SK-N-SH (cell line): ENCODE measurements at regions not wholly inside any gene's neighbourhood (a gene's known extent, or its start where the extent isn't known, plus 50 kb on each side); places are given as distances from the start of the nearest gene placed in this dataset.

Experiments used
- CTCF ChIA-PET: fragments of 300-600, 350-600 bp; formaldehyde crosslinking; extraction: SDS; loops from one replicate; lab custom pipeline; 2021; lab: Yijun Ruan, JAX
- POLR2A ChIA-PET: fragments of 350-600 bp; sonication (Branson Sonifier 250); formaldehyde crosslinking; extraction: SDS; loops from one replicate; lab custom pipeline; 2020; ENCODE audit warnings: antibody characterized with exemption, inconsistent platforms; lab: Yijun Ruan, JAX
- DNase-seq: peaks from one replicate; pipeline ENCODE4 v3.0.0; 2012
- H2AFZ ChIP-seq: fragments of 200-600 bp; sonication (generic); 2 replicates; pipeline ENCODE4 v1.8.1; 2016; ENCODE audit warnings: antibody characterized with exemption, mild to moderate bottlenecking, low read depth
- H3F3A ChIP-seq: fragments of 200-600 bp; sonication (generic); replicated peaks from 2 replicates; pipeline ENCODE3; 2016; ENCODE audit warnings: antibody characterized with exemption, mild to moderate bottlenecking; ENCODE audit not compliant: insufficient read depth
- H3K27ac ChIP-seq, 2 experiments: fragments of 200-500 bp in 1 of 2; fragments of 200-600 bp in 1 of 2; sonication (Bioruptor generic) in 1 of 2; sonication (generic), shearing (Covaris generic) in 1 of 2; 2 replicates each; pipeline versions ENCODE4 v1.5.1 to v1.6.1; 2014 to 2016; ENCODE audit warnings: low read depth in 2 of 2, inconsistent platforms in 1 of 2, low read length in 1 of 2, mild to moderate bottlenecking in 1 of 2, mixed read lengths in 1 of 2
- H3K27me3 ChIP-seq: fragments of 200-600 bp; sonication (generic), shearing (Covaris generic); 2 replicates; pipeline ENCODE4 v1.6.1; 2016; ENCODE audit warnings: mixed run types; ENCODE audit not compliant: insufficient read depth
- H3K36me3 ChIP-seq, 2 experiments: fragments of 200-500 bp in 1 of 2; fragments of 200-600 bp in 1 of 2; sonication (Bioruptor generic) in 1 of 2; sonication (generic) in 1 of 2; replicated peaks in 1 of 2; 2 replicates each; pipeline versions ENCODE3 to v1.5.1; 2014 to 2016; ENCODE audit warnings: low read length in 1 of 2, mild to moderate bottlenecking in 1 of 2; ENCODE audit not compliant: insufficient read depth in 2 of 2, control insufficient read depth in 1 of 2
- H3K4me1 ChIP-seq, 2 experiments: fragments of 200-500 bp in 1 of 2; fragments of 200-600 bp in 1 of 2; sonication (Bioruptor generic) in 1 of 2; sonication (generic), shearing (Covaris generic) in 1 of 2; 2 replicates each; pipeline versions ENCODE4 v1.5.1 to v1.6.1; 2014 to 2016; ENCODE audit warnings: low read depth in 1 of 2, low read length in 1 of 2, mixed run types in 1 of 2; ENCODE audit not compliant: insufficient read depth in 2 of 2, control insufficient read depth in 1 of 2
- H3K4me2 ChIP-seq: fragments of 200-600 bp; sonication (generic), shearing (Covaris generic); 2 replicates; pipeline ENCODE4 v1.6.1; 2017; ENCODE audit warnings: mixed run types
- H3K4me3 ChIP-seq, 2 experiments: fragments of 200-500 bp in 1 of 2; fragments of 200-600 bp in 1 of 2; sonication (Bioruptor generic) in 1 of 2; sonication (generic), shearing (Covaris generic) in 1 of 2; 2 replicates each; pipeline versions ENCODE4 v1.5.1 to v1.8.1; 2014 to 2016; ENCODE audit warnings: low read depth in 2 of 2, inconsistent platforms in 1 of 2, low read length in 1 of 2, mild to moderate bottlenecking in 1 of 2, mixed read lengths in 1 of 2, moderate library complexity in 1 of 2
- H3K79me2 ChIP-seq: fragments of 200-600 bp; sonication (generic); 2 replicates; pipeline ENCODE4 v1.8.1; 2017; ENCODE audit warnings: mild to moderate bottlenecking; ENCODE audit not compliant: insufficient read depth
- H3K9ac ChIP-seq: fragments of 200-600 bp; sonication (generic); 2 replicates; pipeline ENCODE4 v1.6.1; 2017; ENCODE audit warnings: mixed run types
- H3K9me2 ChIP-seq: fragments of 200-600 bp; sonication (generic); 2 replicates; pipeline ENCODE4 v1.6.1; 2017; ENCODE audit warnings: mixed run types
- H3K9me3 ChIP-seq: fragments of 200-600 bp; sonication (generic); 2 replicates; pipeline ENCODE4 v1.6.1; 2017; ENCODE audit warnings: mixed run types, mild to moderate bottlenecking, moderate library complexity
- H4K20me1 ChIP-seq: fragments of 200-600 bp; sonication (generic); 2 replicates; pipeline ENCODE4 v1.6.1; 2017; ENCODE audit warnings: mild to moderate bottlenecking, mixed run types; ENCODE audit not compliant: insufficient read depth
- CHD2 ChIP-seq: fragments of 150-350 bp; IDR thresholded peaks from 2 replicates; pipeline ENCODE4 v1.6.1; 2018; ENCODE audit warnings: low read length; ENCODE audit not compliant: partially characterized antibody
- CTCF ChIP-seq: fragments of 200-600 bp; sonication (generic); IDR thresholded peaks from 2 replicates; pipeline ENCODE4 v1.6.1; 2017; ENCODE audit warnings: antibody characterized with exemption, mild to moderate bottlenecking, moderate library complexity
- EZH2phosphoT487 ChIP-seq: fragments of 200-600 bp; sonication (generic); IDR thresholded peaks from 2 replicates; pipeline ENCODE4 v1.6.1; 2017; ENCODE audit warnings: low read depth, mixed run types, mild to moderate bottlenecking, antibody characterized with exemption, moderate library complexity, borderline replicate concordance
- FOSL2 ChIP-seq: IDR thresholded peaks from 2 replicates; pipeline ENCODE4 v1.4.0; 2012; ENCODE audit warnings: low read depth, mild to moderate bottlenecking, moderate library complexity, borderline replicate concordance
- GABPA ChIP-seq: IDR thresholded peaks from 2 replicates; pipeline ENCODE4 v1.4.0; 2012; ENCODE audit warnings: low read depth, mild to moderate bottlenecking
- GATA2 ChIP-seq: sonication (generic); formaldehyde crosslinking; IDR thresholded peaks from 2 replicates; pipeline ENCODE4 v1.5.0; 2020; ENCODE audit warnings: mild to moderate bottlenecking, missing genetic modification reagents
- MEF2A ChIP-seq: IDR thresholded peaks from 2 replicates; pipeline ENCODE4 v1.4.0; 2012; ENCODE audit warnings: low read depth, borderline replicate concordance
- NRF1 ChIP-seq: IDR thresholded peaks from 2 replicates; pipeline ENCODE4 v1.6.1; 2012; ENCODE audit warnings: low read depth, mild to moderate bottlenecking, low read length
- REST ChIP-seq: IDR thresholded peaks from 2 replicates; pipeline ENCODE4 v1.6.1; 2012; ENCODE audit warnings: mild to moderate bottlenecking, low read depth, low read length, moderate library complexity
- TCF12 ChIP-seq: IDR thresholded peaks from 2 replicates; pipeline ENCODE4 v1.4.0; 2012
- USF1 ChIP-seq: IDR thresholded peaks from 2 replicates; pipeline ENCODE4 v1.4.0; 2012; ENCODE audit warnings: low read depth, borderline replicate concordance
- ZBTB33 ChIP-seq: IDR thresholded peaks from 2 replicates; pipeline ENCODE4 v1.4.0; 2012; ENCODE audit warnings: low read depth, borderline replicate concordance
- WGBS: methylation state at CpG from one replicate; pipeline ENCODE4 v1.1.6; 2017; ENCODE audit warnings: low lambda C conversion rate; 5-methylcytosine and 5-hydroxymethylcytosine counted together

GRCh38 chr10:2143213-2143835 is 406.0 kb upstream of the ADARB2 start:
- 40% methylated on average over 16 of the region's 16 CpGs for WGBS
- no peak for TF ChIP-seq ZBTB33
- TF ChIP-seq CTCF, result no peak
- no peak for TF ChIP-seq MEF2A
- no peak for TF ChIP-seq GABPA
- TF ChIP-seq NRF1, result no peak
- no peak for TF ChIP-seq TCF12
- no peak for TF ChIP-seq FOSL2
- TF ChIP-seq GATA2, result no peak
- no peak for TF ChIP-seq USF1
- TF ChIP-seq EZH2phosphoT487, result no peak
- TF ChIP-seq REST, result no peak
- no peak for TF ChIP-seq CHD2
- Histone ChIP-seq H3K9ac (no peak overlapping the region), H3K9me3 (no peaks in the 10 kb centered on the region; the same call in 1 of the 2 replicates), H3K4me2 (no peak overlapping the region), H3F3A (no peaks in the 10 kb centered on the region), H2AFZ (no peak overlapping the region), H3K79me2 (no peaks in the 10 kb centered on the region), H3K4me3 (no peak overlapping the region), H3K27ac (no peak overlapping the region), H3K9me2 (no peaks in the 10 kb centered on the region), H3K27me3 (no peaks in the 10 kb centered on the region), H3K36me3 (no peaks in the 10 kb centered on the region), H3K4me1 (no peaks in the 10 kb centered on the region), H4K20me1 (no peaks in the 10 kb centered on the region)
- CTCF ChIA-PET, result interaction anchor here (0.6 kb wide), 1 partner anchor 11 kb away, joined by 3 read pairs; no protein-coding TSS in a partner anchor
- POLR2A ChIA-PET, result no interaction called here
- no peak for DNase-seq
